DMS53 (cell line): ENCODE measurements at regions not wholly inside any gene's neighbourhood (a gene's known extent, or its start where the extent isn't known, plus 50 kb on each side); places are given as distances from the start of the nearest gene placed in this dataset.
"Not testable (repeated sequence)": the region's sequence is repeated elsewhere in the genome, so short reads cannot be mapped to it uniquely, and the experiment has no call there.

Source experiments
- DNase-seq: peaks from one replicate; lab custom pipeline; 2025; lab: John Stamatoyannopoulos, UW

GRCh38 chrX:75873993-75874392, 88.9 kb upstream of the MAGEE2 start:
- no peak for DNase-seq

- no peak for DNase-seq
These were observed 98.4 kb upstream of the MAGEE2 start for GRCh38 chrX:75883446-75883845.

GRCh38 chrX:75887833-75888232, 102.8 kb upstream of the MAGEE2 start:
- DNase-seq, result no peak

- no peak for DNase-seq
These were observed 107.7 kb upstream of the MAGEE2 start for GRCh38 chrX:75892749-75893148.

GRCh38 chrX:75893281-75893680, 108.2 kb upstream of the MAGEE2 start:
- no peak for DNase-seq

GRCh38 chrX:75911716-75912115, 126.7 kb upstream of the MAGEE2 start:
- no peak for DNase-seq

GRCh38 chrX:75957107-75957610, 172.1 kb upstream of the MAGEE2 start:
- DNase-seq, result no peak

GRCh38 chrX:75961321-75961720, 176.3 kb upstream of the MAGEE2 start:
- not testable (repeated sequence) for DNase-seq

- no peak for DNase-seq
These were observed 178.7 kb upstream of the MAGEE2 start for GRCh38 chrX:75963774-75964173.

GRCh38 chrX:75968293-75968692, 183.2 kb upstream of the MAGEE2 start:
- peak; percentile 49 for DNase-seq

GRCh38 chrX:75986976-75987375, 185.9 kb upstream of the PBDC1 start:
- DNase-seq, result no peak

- DNase-seq, result no peak
These were observed 182.9 kb upstream of the PBDC1 start for GRCh38 chrX:75989806-75990590.

GRCh38 chrX:75997692-75998091, 175.2 kb upstream of the PBDC1 start:
- DNase-seq, result no peak

- DNase-seq, result no peak
These were observed 158.5 kb upstream of the PBDC1 start for GRCh38 chrX:76014321-76014720.

GRCh38 chrX:76026292-76026691, 146.6 kb upstream of the PBDC1 start:
- no peak for DNase-seq

- no peak for DNase-seq
These were observed 146.1 kb upstream of the PBDC1 start for GRCh38 chrX:76026751-76027150.

- peak; percentile 21 for DNase-seq
These were observed 143.5 kb upstream of the PBDC1 start for GRCh38 chrX:76029385-76029784.

GRCh38 chrX:76064825-76065224, 108.0 kb upstream of the PBDC1 start:
- DNase-seq, result no peak

- no peak for DNase-seq
These were observed 96.7 kb upstream of the PBDC1 start for GRCh38 chrX:76076124-76076523.

- DNase-seq, result no peak
These were observed 63.2 kb upstream of the PBDC1 start for GRCh38 chrX:76109654-76110053.
